CD14-positive monocyte (primary cell): ENCODE measurements at regions not wholly inside any gene's neighbourhood (a gene's known extent, or its start where the extent isn't known, plus 50 kb on each side); places are given as distances from the start of the nearest gene placed in this dataset.
"Not testable (repeated sequence)": the region's sequence is repeated elsewhere in the genome, so short reads cannot be mapped to it uniquely, and the experiment has no call there.

ENCODE experiments used
- DNase-seq, 3 donors: peaks; one replicate each; pipeline ENCODE4 v3.0.0-alpha.2; 2011 to 2022
- H2AFZ ChIP-seq: 2 replicates; pipeline ENCODE4 v1.6.0; 2012; ENCODE audit warnings: mild to moderate bottlenecking, low read depth, low read length, inconsistent platforms; ENCODE audit not compliant: insufficient read depth, poor library complexity, severe bottlenecking
- H3K27ac ChIP-seq, 2 donors: 1 replicate in 1 of 2; 2 replicates in 1 of 2; pipeline ENCODE4 v1.5.1; 2012 to 2013; ENCODE audit warnings: low read length in 2 of 2, control low read depth in 1 of 2, inconsistent platforms in 1 of 2, low read depth in 1 of 2, mild to moderate bottlenecking in 1 of 2
- H3K27me3 ChIP-seq, 2 donors: one replicate each; pipeline versions ENCODE4 v1.6.0 to v1.6.1; 2011 to 2013; ENCODE audit warnings: low read length in 2 of 2; ENCODE audit not compliant: control insufficient read depth in 2 of 2, insufficient read depth in 2 of 2
- H3K36me3 ChIP-seq, 2 donors: replicated peaks in 1 of 2; 1 replicate in 1 of 2; 2 replicates in 1 of 2; pipeline versions ENCODE4 v1.5.1 to v1.6.1; 2012 to 2013; ENCODE audit warnings: low read length in 2 of 2, control low read depth in 1 of 2, inconsistent platforms in 1 of 2, mild to moderate bottlenecking in 1 of 2; ENCODE audit not compliant: insufficient read depth in 2 of 2, control insufficient read depth in 1 of 2
- H3K4me1 ChIP-seq, 2 donors: 1 replicate in 1 of 2; 2 replicates in 1 of 2; pipeline versions ENCODE4 v1.5.1 to v1.6.1; 2012 to 2013; ENCODE audit warnings: low read length in 2 of 2, control low read depth in 1 of 2, inconsistent platforms in 1 of 2, mild to moderate bottlenecking in 1 of 2, moderate library complexity in 1 of 2; ENCODE audit not compliant: insufficient read depth in 2 of 2, control insufficient read depth in 1 of 2
- H3K4me2 ChIP-seq: replicated peaks from 2 replicates; pipeline ENCODE3; 2012; ENCODE audit warnings: low read length, moderate library complexity, mild to moderate bottlenecking; ENCODE audit not compliant: poor library complexity, severe bottlenecking; ENCODE audit errors: extremely low read depth
- H3K4me3 ChIP-seq, 3 experiments: fragments of 200-600 bp in 1 of 3; sonication (generic) in 1 of 3; replicated peaks in 1 of 3; 1 replicate in 2 of 3; 2 replicates in 1 of 3; pipeline ENCODE4 v1.5.1; 2011 to 2013; ENCODE audit warnings: low read length in 3 of 3, mild to moderate bottlenecking in 3 of 3, control low read depth in 2 of 3, low read depth in 2 of 3, inconsistent platforms in 1 of 3, moderate library complexity in 1 of 3
- H3K79me2 ChIP-seq: 2 replicates; pipeline ENCODE4 v1.6.0; 2012; ENCODE audit warnings: mild to moderate bottlenecking, control low read depth, inconsistent platforms, low read length, moderate library complexity; ENCODE audit not compliant: insufficient read depth
- H3K9ac ChIP-seq: 2 replicates; pipeline ENCODE4 v1.6.0; 2017; ENCODE audit warnings: low read length, mild to moderate bottlenecking; ENCODE audit not compliant: insufficient read depth, poor library complexity, severe bottlenecking
- H3K9me3 ChIP-seq, 2 donors: replicated peaks in 1 of 2; 1 replicate in 1 of 2; 2 replicates in 1 of 2; pipeline versions ENCODE4 v1.5.1 to v1.6.1; 2012 to 2013; ENCODE audit warnings: low read length in 2 of 2, control low read depth in 1 of 2; ENCODE audit not compliant: control insufficient read depth in 1 of 2, insufficient read depth in 1 of 2
- H4K20me1 ChIP-seq: 2 replicates; pipeline ENCODE4 v1.6.0; 2012; ENCODE audit warnings: mild to moderate bottlenecking, low read length, control low read depth, moderate library complexity; ENCODE audit not compliant: insufficient read depth
- H3K27ac Mint-ChIP-seq, 7 donors: one replicate each; pipeline ENCODE4 v1.8.0; 2020; ENCODE audit warnings: mild to moderate bottlenecking in 7 of 7, mixed read lengths in 7 of 7, moderate library complexity in 6 of 7, inconsistent platforms in 2 of 7
- H3K27me3 Mint-ChIP-seq, 3 donors: one replicate each; pipeline ENCODE4 v1.8.0; 2021 to 2022; ENCODE audit warnings: low read depth in 3 of 3, mild to moderate bottlenecking in 3 of 3, mixed read lengths in 3 of 3, moderate library complexity in 3 of 3, inconsistent platforms in 1 of 3
- H3K36me3 Mint-ChIP-seq, 2 donors: one replicate each; pipeline ENCODE4 v1.8.0; 2020; ENCODE audit warnings: mixed read lengths in 2 of 2, inconsistent platforms in 1 of 2, mild to moderate bottlenecking in 1 of 2
- H3K4me1 Mint-ChIP-seq: one replicate; pipeline ENCODE4 v1.8.0; 2020; ENCODE audit warnings: mild to moderate bottlenecking, mixed read lengths
- H3K4me3 Mint-ChIP-seq, 2 donors: one replicate each; pipeline ENCODE4 v1.8.0; 2020; ENCODE audit warnings: mild to moderate bottlenecking in 2 of 2, mixed read lengths in 2 of 2, moderate library complexity in 1 of 2
- H3K9me3 Mint-ChIP-seq, 7 donors: one replicate each; pipeline ENCODE4 v1.8.0; 2020 to 2022; ENCODE audit warnings: mixed read lengths in 7 of 7, mild to moderate bottlenecking in 6 of 7, moderate library complexity in 6 of 7, inconsistent platforms in 2 of 7
- CTCF ChIP-seq: fragments of 200-600 bp; IDR thresholded peaks from one replicate; pipeline ENCODE4 v1.8.0; 2022; ENCODE audit warnings: antibody characterized with exemption, mild to moderate bottlenecking
- WGBS: methylation state at CpG from one replicate; pipeline ENCODE4 v1.1.5; 2013; ENCODE audit warnings: missing lambda C conversion rate; ENCODE audit not compliant: insufficient coverage; 5-methylcytosine and 5-hydroxymethylcytosine counted together
- intact Hi-C, 2 donors: fragments of 100-400 bp; cut with micrococcal nuclease; formaldehyde crosslinking; loops; one replicate each; pipeline versions ENCODE4 v1.15.0 to v1.15.1; 2023

GRCh38 chr13:59319276-59319675, 844.5 kb downstream of the DIAPH3 start:
- Histone ChIP-seq H3K4me2 (no peak overlapping the region), H3K27me3 (no peaks in the 10 kb centered on the region), H3K36me3 (no peaks in the 10 kb centered on the region), H3K4me1 (no peaks in the 10 kb centered on the region), H3K9me3 (no peaks in the 10 kb centered on the region), H3K27ac (no peak overlapping the region), H3K4me3 (no peak overlapping the region), H4K20me1 (no peaks in the 10 kb centered on the region), H3K9ac (no peak overlapping the region), H3K79me2 (no peaks in the 10 kb centered on the region), H2AFZ (no peak overlapping the region)
- Mint-ChIP-seq H3K9me3 (peaks cover 0 to 3% (median 0%) of the 10 kb centered on the region in 7 donors), H3K27ac (no peak overlapping the region), H3K4me1 (no peaks in the 10 kb centered on the region), H3K27me3 (peaks cover 0 to 2% (median 0%) of the 10 kb centered on the region in 3 donors), H3K4me3 (no peak overlapping the region), H3K36me3 (no peaks in the 10 kb centered on the region)
- no peak for TF ChIP-seq CTCF
- 100% methylated on average over 1 of the region's 3 CpGs for WGBS
- intact Hi-C loops, result loop anchor here (5.0 to 10.0 kb wide), 2 partner anchors 1692 to 1694 kb away; no protein-coding TSS in a partner anchor
- DNase-seq, result no peak

- Histone ChIP-seq H3K27ac (no peak overlapping the region), H3K27me3 (no peaks in the 10 kb centered on the region), H3K36me3 (no peaks in the 10 kb centered on the region), H4K20me1 (no peaks in the 10 kb centered on the region), H3K4me2 (no peak overlapping the region), H3K4me3 (no peak overlapping the region), H3K9ac (no peak overlapping the region), H3K4me1 (no peaks in the 10 kb centered on the region), H3K79me2 (no peaks in the 10 kb centered on the region), H3K9me3 (no peaks in the 10 kb centered on the region), H2AFZ (no peak overlapping the region)
- intact Hi-C loops, result no loop called here
- TF ChIP-seq CTCF, result no peak
- no peak for DNase-seq
- Mint-ChIP-seq H3K27ac (no peak overlapping the region), H3K4me1 (no peaks in the 10 kb centered on the region), H3K36me3 (no peaks in the 10 kb centered on the region), H3K4me3 (no peak overlapping the region), H3K9me3 (peaks cover 0 to 3% (median 0%) of the 10 kb centered on the region in 7 donors), H3K27me3 (peaks cover 0 to 2% (median 0%) of the 10 kb centered on the region in 3 donors)
- 70% methylated on average over 2 of the region's 2 CpGs for WGBS
Observed at GRCh38 chr13:59320021-59320420, 843.7 kb downstream of the DIAPH3 start.

- DNase-seq, H3K36me3 Mint-ChIP-seq, intact Hi-C loops, H3K4me1 Mint-ChIP-seq, H3K27ac ChIP-seq, H3K4me1 ChIP-seq, H3K4me2 ChIP-seq, H3K27me3 ChIP-seq, H3K9me3 Mint-ChIP-seq, H3K36me3 ChIP-seq, H3K79me2 ChIP-seq, H4K20me1 ChIP-seq, H3K27me3 Mint-ChIP-seq, H3K9ac ChIP-seq, H2AFZ ChIP-seq, H3K4me3 ChIP-seq, H3K4me3 Mint-ChIP-seq, H3K27ac Mint-ChIP-seq, H3K9me3 ChIP-seq: not testable (repeated sequence)
- WGBS, result 87% methylated on average over 2 of the region's 4 CpGs
Observed at GRCh38 chr13:59324401-59324800, 839.3 kb downstream of the DIAPH3 start.
